Neural cell (in vitro differentiated cells): ENCODE measurements at regions not wholly inside any gene's neighbourhood (a gene's known extent, or its start where the extent isn't known, plus 50 kb on each side); places are given as distances from the start of the nearest gene placed in this dataset.

ENCODE experiments used
- CTCF ChIP-seq: fragments of 450-650 bp; IDR thresholded peaks from 2 replicates; pipeline ENCODE4 v1.5.1; 2014; ENCODE audit warnings: antibody characterized with exemption, mild to moderate bottlenecking, moderate library complexity; ENCODE audit not compliant: poor library complexity, severe bottlenecking
- EP300 ChIP-seq: fragments of 450-650 bp; conservative IDR thresholded peaks from 2 replicates; pipeline ENCODE4 v1.6.1; 2014; ENCODE audit warnings: antibody characterized with exemption, mild to moderate bottlenecking, moderate library complexity; ENCODE audit not compliant: poor library complexity, severe bottlenecking
- EZH2 ChIP-seq: fragments of 200-600, 300-800 bp; shearing (Covaris generic), sonication (generic); IDR thresholded peaks from 2 replicates; pipeline ENCODE4 v1.6.1; 2014; ENCODE audit warnings: antibody characterized with exemption, low read length, borderline replicate concordance, mild to moderate bottlenecking; ENCODE audit not compliant: insufficient read depth, poor library complexity, severe bottlenecking
- MXI1 ChIP-seq: fragments of 450-650 bp; conservative IDR thresholded peaks from 2 replicates; pipeline ENCODE4 v1.6.1; 2014; ENCODE audit warnings: antibody characterized with exemption, mild to moderate bottlenecking; ENCODE audit not compliant: poor library complexity, severe bottlenecking
- POLR2AphosphoS5 ChIP-seq: IDR thresholded peaks from 2 replicates; pipeline ENCODE4 v1.6.1; 2012
- RAD21 ChIP-seq: fragments of 450-650 bp; conservative IDR thresholded peaks from 2 replicates; pipeline ENCODE4 v1.6.1; 2014; ENCODE audit warnings: antibody characterized with exemption, mild to moderate bottlenecking, moderate library complexity
- REST ChIP-seq: IDR thresholded peaks from 2 replicates; pipeline ENCODE4 v1.6.1; 2012; ENCODE audit warnings: borderline replicate concordance
- SMC3 ChIP-seq: fragments of 450-650 bp; conservative IDR thresholded peaks from 2 replicates; pipeline ENCODE4 v1.6.1; 2014; ENCODE audit warnings: antibody characterized with exemption, mild to moderate bottlenecking, moderate library complexity; ENCODE audit not compliant: poor library complexity

- TF ChIP-seq CTCF (no peak), MXI1 (no peak), EP300 (no peak), POLR2AphosphoS5 (no peak), EZH2 (no peak), SMC3 (no peak), REST (no peak), RAD21 (no peak)
Measured at GRCh38 chr10:81386817-81387216, 488.2 kb upstream of the NRG3 start.
